Mesothelial cell of epicardium (in vitro differentiated cells): ENCODE measurements at regions not wholly inside any gene's neighbourhood (a gene's known extent, or its start where the extent isn't known, plus 50 kb on each side); places are given as distances from the start of the nearest gene placed in this dataset.

Experiments
- DNase-seq, 2 experiments: peaks; one replicate each; pipeline ENCODE4 v3.0.0; 2021; ENCODE audit warnings: low spot score in 2 of 2; ENCODE audit not compliant: unreplicated experiment in 2 of 2
- H3K27ac Mint-ChIP-seq: 2 replicates; pipeline ENCODE4 v1.8.0; 2021; ENCODE audit warnings: mixed read lengths
- H3K27me3 Mint-ChIP-seq: 2 replicates; pipeline ENCODE4 v1.8.0; 2021; ENCODE audit warnings: low read depth, mixed read lengths
- H3K36me3 Mint-ChIP-seq: 2 replicates; pipeline ENCODE4 v1.8.0; 2021; ENCODE audit warnings: mixed read lengths
- H3K4me1 Mint-ChIP-seq: 2 replicates; pipeline ENCODE4 v1.8.0; 2021; ENCODE audit warnings: mixed read lengths
- H3K4me3 Mint-ChIP-seq: 2 replicates; pipeline ENCODE4 v1.8.0; 2021; ENCODE audit warnings: mild to moderate bottlenecking, moderate library complexity, mixed read lengths
- H3K9me3 Mint-ChIP-seq: 2 replicates; pipeline ENCODE4 v1.8.0; 2021; ENCODE audit warnings: mixed read lengths
- TF ChIP-seq, protein P1 (sequence below): fragments of 200-600 bp; sonication (generic); IDR thresholded peaks from one replicate; pipeline ENCODE4 v1.5.0; 2021; ENCODE audit warnings: antibody characterized with exemption; ENCODE audit not compliant: unreplicated experiment

DNA sequence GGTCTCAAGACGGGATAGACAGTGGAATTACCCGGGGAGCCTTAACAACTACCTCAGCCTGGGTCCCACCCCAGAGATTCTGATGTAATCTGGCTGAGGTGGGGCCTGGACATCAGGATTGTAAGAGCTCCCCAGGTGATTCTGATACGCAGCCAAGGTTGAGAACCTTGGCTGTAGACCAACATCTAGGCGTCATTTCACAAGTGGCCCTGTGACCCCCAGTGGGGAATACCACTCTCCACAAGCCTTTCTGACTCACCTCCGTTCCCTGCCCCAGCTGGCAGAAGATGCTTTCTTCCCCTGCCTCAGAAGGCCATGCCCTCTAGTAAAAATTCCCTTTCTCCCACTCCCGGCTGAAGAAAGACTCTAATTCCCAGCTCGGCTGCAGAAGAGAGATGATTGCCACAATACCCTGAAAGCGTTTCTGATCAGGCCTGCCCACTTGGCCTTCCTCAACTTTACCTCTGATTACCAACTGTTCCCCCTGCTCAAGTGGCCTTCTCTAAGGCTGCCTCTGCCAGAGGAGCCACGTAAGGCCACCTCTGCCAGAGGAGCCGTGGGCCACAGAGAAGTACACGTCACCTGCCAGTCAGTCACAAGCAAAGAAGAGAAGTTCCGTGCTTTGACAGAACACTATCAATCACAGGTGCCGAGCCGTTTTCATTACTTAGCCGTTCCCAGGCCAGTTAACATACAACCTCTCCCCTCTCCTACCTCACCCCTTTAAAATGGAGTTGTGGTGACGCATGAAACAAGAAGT is 116.8 kb upstream of the PKDCC start:
- DNase-seq = no peak
- H3K27me3 Mint-ChIP-seq = no peaks in the 10 kb centered on the region
- peaks cover 73% of the 10 kb centered on the region for H3K4me1 Mint-ChIP-seq
- H3K36me3 Mint-ChIP-seq = no peaks in the 10 kb centered on the region
- TF ChIP-seq, protein P1, sequence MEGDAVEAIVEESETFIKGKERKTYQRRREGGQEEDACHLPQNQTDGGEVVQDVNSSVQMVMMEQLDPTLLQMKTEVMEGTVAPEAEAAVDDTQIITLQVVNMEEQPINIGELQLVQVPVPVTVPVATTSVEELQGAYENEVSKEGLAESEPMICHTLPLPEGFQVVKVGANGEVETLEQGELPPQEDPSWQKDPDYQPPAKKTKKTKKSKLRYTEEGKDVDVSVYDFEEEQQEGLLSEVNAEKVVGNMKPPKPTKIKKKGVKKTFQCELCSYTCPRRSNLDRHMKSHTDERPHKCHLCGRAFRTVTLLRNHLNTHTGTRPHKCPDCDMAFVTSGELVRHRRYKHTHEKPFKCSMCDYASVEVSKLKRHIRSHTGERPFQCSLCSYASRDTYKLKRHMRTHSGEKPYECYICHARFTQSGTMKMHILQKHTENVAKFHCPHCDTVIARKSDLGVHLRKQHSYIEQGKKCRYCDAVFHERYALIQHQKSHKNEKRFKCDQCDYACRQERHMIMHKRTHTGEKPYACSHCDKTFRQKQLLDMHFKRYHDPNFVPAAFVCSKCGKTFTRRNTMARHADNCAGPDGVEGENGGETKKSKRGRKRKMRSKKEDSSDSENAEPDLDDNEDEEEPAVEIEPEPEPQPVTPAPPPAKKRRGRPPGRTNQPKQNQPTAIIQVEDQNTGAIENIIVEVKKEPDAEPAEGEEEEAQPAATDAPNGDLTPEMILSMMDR = no peak
- peak overlapping the region; percentile 78 for H3K27ac Mint-ChIP-seq
- H3K4me3 Mint-ChIP-seq = no peak overlapping the region
- H3K9me3 Mint-ChIP-seq = no peaks in the 10 kb centered on the region

DNA sequence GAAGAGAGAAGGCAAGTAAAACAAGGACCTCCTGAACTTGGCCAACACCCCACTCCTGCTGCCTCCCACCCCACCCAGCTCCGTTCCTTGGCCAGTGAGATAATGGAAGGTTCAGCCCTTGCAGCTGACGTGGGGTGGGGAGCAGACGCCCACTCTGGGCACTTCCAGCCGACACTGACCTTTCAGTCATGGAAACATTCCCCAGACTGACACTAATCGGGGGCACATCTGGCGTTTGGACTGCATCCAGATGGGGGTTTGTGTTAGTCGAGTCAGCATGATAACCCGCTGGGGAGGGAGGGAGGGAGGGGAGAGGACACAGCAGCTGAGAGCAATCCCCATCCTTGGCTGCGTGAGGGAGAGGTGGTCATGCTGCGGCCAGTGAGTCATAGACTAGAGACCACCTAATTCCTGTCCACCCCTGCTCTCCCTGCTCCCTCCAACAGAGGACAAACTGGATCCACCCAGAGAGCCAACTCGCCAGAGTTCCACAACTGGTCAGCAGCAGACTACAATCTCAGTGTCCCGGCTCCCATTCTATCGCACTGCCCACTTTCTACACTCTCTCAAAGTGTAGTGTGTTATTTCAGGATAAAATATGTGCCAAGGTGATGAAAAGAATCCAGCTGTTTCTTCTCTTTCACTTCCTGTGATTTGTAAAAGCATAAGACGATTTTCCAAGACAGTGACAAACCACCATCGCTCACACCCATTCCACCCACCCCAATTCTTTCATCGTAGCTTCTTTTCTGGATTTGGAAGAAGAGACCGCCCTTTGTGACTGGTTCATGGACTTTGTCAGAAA is 115.4 kb upstream of the PKDCC start:
- peak overlapping the region; percentile 36 for H3K4me3 Mint-ChIP-seq
- no peak for DNase-seq
- H3K9me3 Mint-ChIP-seq = no peaks in the 10 kb centered on the region
- H3K27ac Mint-ChIP-seq = peak overlapping the region; percentile 93
- H3K36me3 Mint-ChIP-seq = no peaks in the 10 kb centered on the region
- TF ChIP-seq, protein P1 = no peak
- peaks cover 83% of the 10 kb centered on the region for H3K4me1 Mint-ChIP-seq
- H3K27me3 Mint-ChIP-seq = no peaks in the 10 kb centered on the region

DNA sequence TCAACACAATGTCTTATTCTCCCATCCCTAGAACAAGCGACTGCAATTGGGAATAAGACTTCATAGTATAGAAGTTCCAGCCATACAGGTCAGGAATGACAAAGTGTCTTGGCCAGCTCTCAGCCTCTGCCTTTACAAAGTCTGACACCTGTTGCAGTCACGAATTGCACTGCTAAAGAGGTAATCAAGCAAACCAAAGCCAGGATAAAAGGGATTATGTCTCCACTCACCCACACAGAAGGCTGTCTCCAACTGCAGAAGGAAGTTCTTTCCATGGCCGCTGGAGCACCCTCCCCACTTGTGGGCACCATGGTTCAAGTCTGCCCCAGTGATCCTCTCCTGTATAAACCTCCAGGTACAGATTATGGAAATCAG is 114.8 kb upstream of the PKDCC start:
- Mint-ChIP-seq H3K36me3 (no peaks in the 10 kb centered on the region), H3K4me1 (peaks cover 83% of the 10 kb centered on the region), H3K9me3 (no peaks in the 10 kb centered on the region), H3K27ac (peak overlapping the region; percentile 87), H3K27me3 (no peaks in the 10 kb centered on the region), H3K4me3 (peak overlapping the region; percentile 24)
- DNase-seq = no peak
- TF ChIP-seq, protein P1 = no peak

DNA sequence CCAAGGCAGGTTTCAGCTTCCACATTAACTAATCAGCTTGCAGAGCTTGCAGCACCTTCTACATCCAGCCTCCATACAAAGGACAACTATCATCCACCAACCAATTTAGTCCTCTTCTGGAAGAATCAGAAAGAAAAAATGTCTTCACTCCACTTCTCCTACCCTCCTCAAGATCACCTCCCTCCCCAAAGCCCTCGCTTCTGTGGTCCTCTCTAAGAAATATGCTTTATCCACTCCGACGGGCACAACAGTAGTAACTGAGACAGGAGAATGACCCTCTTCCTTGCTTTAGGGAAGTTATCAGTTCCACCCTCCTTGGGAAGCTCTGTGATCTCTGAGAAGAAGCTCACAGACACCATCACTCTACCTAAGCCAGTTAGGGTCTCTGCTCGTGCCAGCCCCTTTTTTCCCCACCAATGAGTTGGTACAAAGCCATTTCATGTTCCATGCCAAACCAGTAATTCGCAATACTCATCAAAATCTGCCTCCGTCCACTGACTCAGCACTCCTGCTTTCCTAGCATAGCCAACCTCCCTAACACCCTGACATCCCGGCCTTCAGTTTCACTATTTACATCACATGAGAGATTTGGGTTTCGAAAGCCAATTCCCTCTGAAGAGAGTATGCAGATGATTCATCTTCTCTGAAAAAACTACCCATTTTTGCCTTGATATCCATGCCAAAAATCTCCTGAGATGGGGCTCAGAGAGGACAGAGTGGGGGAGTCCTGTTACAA is 114.1 kb upstream of the PKDCC start:
- DNase-seq = no peak
- H3K4me3 Mint-ChIP-seq = peak overlapping the region; percentile 27
- H3K27me3 Mint-ChIP-seq = no peaks in the 10 kb centered on the region
- H3K36me3 Mint-ChIP-seq = no peaks in the 10 kb centered on the region
- H3K4me1 Mint-ChIP-seq = peaks cover 83% of the 10 kb centered on the region
- H3K9me3 Mint-ChIP-seq = no peaks in the 10 kb centered on the region
- H3K27ac Mint-ChIP-seq = peak overlapping the region; percentile 87
- TF ChIP-seq, protein P1 = no peak

DNA sequence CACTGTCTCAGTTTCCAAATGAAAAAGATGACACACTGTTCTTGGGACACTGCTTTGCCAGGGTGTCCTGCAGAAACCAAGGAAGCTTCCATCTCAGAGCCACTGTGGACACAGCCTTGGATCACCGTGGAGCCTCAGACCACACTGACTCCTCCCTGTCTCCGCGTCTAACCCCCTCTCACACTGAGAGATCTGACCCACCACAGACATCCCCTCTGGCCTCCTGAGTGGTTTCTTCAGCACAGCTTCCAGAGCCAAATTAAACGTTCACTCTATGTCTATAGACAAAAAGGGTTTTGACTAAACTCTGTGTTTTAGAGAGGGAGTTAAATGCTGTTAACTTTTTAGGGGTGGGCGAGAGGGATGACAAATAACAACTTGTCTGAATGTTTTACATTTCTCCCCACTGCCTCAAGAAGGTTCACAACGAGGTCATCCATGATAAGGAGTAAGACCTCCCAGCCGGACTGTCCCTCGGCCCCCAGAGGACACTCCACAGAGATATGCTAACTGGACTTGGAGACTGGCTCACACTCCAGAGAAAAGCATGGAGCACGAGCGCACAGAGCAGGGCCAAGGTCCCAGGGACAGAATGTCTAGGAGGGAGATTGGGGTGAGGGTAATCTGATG is 113.4 kb upstream of the PKDCC start:
- DNase-seq = no peak
- H3K36me3 Mint-ChIP-seq = no peaks in the 10 kb centered on the region
- H3K4me1 Mint-ChIP-seq = peaks cover 86% of the 10 kb centered on the region
- H3K9me3 Mint-ChIP-seq = no peaks in the 10 kb centered on the region
- H3K27ac Mint-ChIP-seq = peak overlapping the region; percentile 87
- no peak overlapping the region for H3K4me3 Mint-ChIP-seq
- H3K27me3 Mint-ChIP-seq = no peaks in the 10 kb centered on the region
- TF ChIP-seq, protein P1 = no peak
